Esophagus muscularis mucosa (tissue), 4 donors: ENCODE measurements at regions not wholly inside any gene's neighbourhood (a gene's known extent, or its start where the extent isn't known, plus 50 kb on each side); places are given as distances from the start of the nearest gene placed in this dataset.

Source experiments
- EP300 ChIP-seq: sonication (generic); formaldehyde crosslinking; IDR thresholded peaks from one replicate; pipeline ENCODE4 v1.6.1; 2017; ENCODE audit warnings: antibody characterized with exemption
- POLR2A ChIP-seq: fragments of 450-650 bp; IDR thresholded peaks from one replicate; pipeline ENCODE4 v1.6.1; 2017; ENCODE audit warnings: antibody characterized with exemption, moderate library complexity, mild to moderate bottlenecking, low read depth
- TF ChIP-seq, protein P1 (sequence below), 3 experiments: fragments of 200-600 bp in 2 of 3; fragments of 450-650 bp in 1 of 3; sonication (generic) in 2 of 3; IDR thresholded peaks; one replicate each; pipeline ENCODE4 v1.5.1; 2017 to 2019; ENCODE audit warnings: antibody characterized with exemption in 3 of 3, mild to moderate bottlenecking in 2 of 3, moderate library complexity in 1 of 3

DNA sequence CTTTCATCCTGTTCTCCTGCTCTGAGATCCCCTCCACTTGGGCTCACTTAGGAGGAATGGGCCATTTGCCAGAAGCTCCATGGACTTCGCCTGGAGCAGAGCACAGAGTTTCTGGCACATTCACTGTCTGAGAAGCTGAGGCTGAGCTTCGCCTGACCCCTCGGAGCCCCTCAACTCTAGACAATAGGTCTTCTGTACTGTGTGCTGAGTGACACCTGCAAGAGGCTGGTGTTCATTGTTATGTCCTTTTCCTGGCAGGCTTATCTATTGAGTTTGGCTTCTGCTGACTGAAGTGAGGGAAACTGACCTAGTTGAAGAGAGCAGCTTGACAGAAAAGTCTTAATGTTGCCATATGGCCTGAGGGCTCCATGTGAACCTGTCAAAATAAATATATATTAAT lies 124.3 kb downstream of the EHF start:
- TF ChIP-seq EP300 (no peak), POLR2A (no peak)
- TF ChIP-seq, protein P1, sequence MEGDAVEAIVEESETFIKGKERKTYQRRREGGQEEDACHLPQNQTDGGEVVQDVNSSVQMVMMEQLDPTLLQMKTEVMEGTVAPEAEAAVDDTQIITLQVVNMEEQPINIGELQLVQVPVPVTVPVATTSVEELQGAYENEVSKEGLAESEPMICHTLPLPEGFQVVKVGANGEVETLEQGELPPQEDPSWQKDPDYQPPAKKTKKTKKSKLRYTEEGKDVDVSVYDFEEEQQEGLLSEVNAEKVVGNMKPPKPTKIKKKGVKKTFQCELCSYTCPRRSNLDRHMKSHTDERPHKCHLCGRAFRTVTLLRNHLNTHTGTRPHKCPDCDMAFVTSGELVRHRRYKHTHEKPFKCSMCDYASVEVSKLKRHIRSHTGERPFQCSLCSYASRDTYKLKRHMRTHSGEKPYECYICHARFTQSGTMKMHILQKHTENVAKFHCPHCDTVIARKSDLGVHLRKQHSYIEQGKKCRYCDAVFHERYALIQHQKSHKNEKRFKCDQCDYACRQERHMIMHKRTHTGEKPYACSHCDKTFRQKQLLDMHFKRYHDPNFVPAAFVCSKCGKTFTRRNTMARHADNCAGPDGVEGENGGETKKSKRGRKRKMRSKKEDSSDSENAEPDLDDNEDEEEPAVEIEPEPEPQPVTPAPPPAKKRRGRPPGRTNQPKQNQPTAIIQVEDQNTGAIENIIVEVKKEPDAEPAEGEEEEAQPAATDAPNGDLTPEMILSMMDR (IDR thresholded peaks at IDR 0.05) = no peak
